Natural killer cell (primary cell): ENCODE measurements at regions not wholly inside any gene's neighbourhood (a gene's known extent, or its start where the extent isn't known, plus 50 kb on each side); places are given as distances from the start of the nearest gene placed in this dataset.

Experiments
- ATAC-seq, 3 donors: fragments of 150-1000 bp in 2 of 3; fragments of 200-7000 bp in 1 of 3; cut with Tn5 transposase; 1 replicate in 1 of 3; 2 replicates in 2 of 3; pipeline ENCODE4 v1.10.0; 2021; ENCODE audit warnings: mild to moderate bottlenecking in 2 of 3, moderate library complexity in 2 of 3
- DNase-seq, 2 donors: peaks; one replicate each; pipeline versions ENCODE4 v3.0.0 to v3.0.0-alpha.2; 2013 to 2021; ENCODE audit warnings: mixed read lengths in 1 of 2
- H3K27ac ChIP-seq: one replicate; pipeline ENCODE4 v1.5.1; 2013; ENCODE audit warnings: mild to moderate bottlenecking, low read length
- H3K27me3 ChIP-seq: one replicate; pipeline ENCODE4 v1.6.1; 2013; ENCODE audit warnings: low read length; ENCODE audit not compliant: control insufficient read depth, insufficient read depth
- H3K36me3 ChIP-seq: one replicate; pipeline ENCODE4 v1.6.1; 2013; ENCODE audit warnings: low read length; ENCODE audit not compliant: control insufficient read depth, insufficient read depth
- H3K4me1 ChIP-seq: one replicate; pipeline ENCODE4 v1.6.1; 2013; ENCODE audit warnings: low read length; ENCODE audit not compliant: control insufficient read depth, insufficient read depth
- H3K4me3 ChIP-seq: one replicate; pipeline ENCODE4 v1.5.1; 2013; ENCODE audit warnings: low read length
- H3K9me3 ChIP-seq: one replicate; pipeline ENCODE4 v1.6.1; 2013; ENCODE audit warnings: low read length; ENCODE audit not compliant: control insufficient read depth, insufficient read depth
- H3K27ac Mint-ChIP-seq, 2 donors: one replicate each; pipeline ENCODE4 v1.8.0; 2022; ENCODE audit warnings: mild to moderate bottlenecking in 2 of 2, mixed read lengths in 2 of 2, moderate library complexity in 1 of 2
- H3K27me3 Mint-ChIP-seq, 2 donors: one replicate each; pipeline ENCODE4 v1.8.0; 2022; ENCODE audit warnings: low read depth in 2 of 2, mixed read lengths in 2 of 2
- H3K36me3 Mint-ChIP-seq: one replicate; pipeline ENCODE4 v1.8.0; 2022; ENCODE audit warnings: mixed read lengths
- H3K4me1 Mint-ChIP-seq, 2 donors: one replicate each; pipeline ENCODE4 v1.8.0; 2022; ENCODE audit warnings: mixed read lengths in 2 of 2
- H3K4me3 Mint-ChIP-seq: one replicate; pipeline ENCODE4 v1.8.0; 2022; ENCODE audit warnings: mild to moderate bottlenecking, moderate library complexity, mixed read lengths
- H3K9me3 Mint-ChIP-seq, 2 donors: one replicate each; pipeline ENCODE4 v1.8.0; 2022; ENCODE audit warnings: mixed read lengths in 2 of 2
- WGBS: methylation state at CpG from one replicate; pipeline ENCODE4 v1.1.7; 2013; ENCODE audit warnings: missing lambda C conversion rate; ENCODE audit not compliant: insufficient coverage; 5-methylcytosine and 5-hydroxymethylcytosine counted together
- intact Hi-C: fragments of 100-400 bp; cut with micrococcal nuclease; formaldehyde crosslinking; loops from one replicate; pipeline ENCODE4 v1.14.2; 2022
- TF ChIP-seq, protein P1 (sequence below): fragments of 200-600 bp; IDR thresholded peaks from one replicate; pipeline ENCODE4 v1.8.0; 2022; ENCODE audit warnings: antibody characterized with exemption

DNA sequence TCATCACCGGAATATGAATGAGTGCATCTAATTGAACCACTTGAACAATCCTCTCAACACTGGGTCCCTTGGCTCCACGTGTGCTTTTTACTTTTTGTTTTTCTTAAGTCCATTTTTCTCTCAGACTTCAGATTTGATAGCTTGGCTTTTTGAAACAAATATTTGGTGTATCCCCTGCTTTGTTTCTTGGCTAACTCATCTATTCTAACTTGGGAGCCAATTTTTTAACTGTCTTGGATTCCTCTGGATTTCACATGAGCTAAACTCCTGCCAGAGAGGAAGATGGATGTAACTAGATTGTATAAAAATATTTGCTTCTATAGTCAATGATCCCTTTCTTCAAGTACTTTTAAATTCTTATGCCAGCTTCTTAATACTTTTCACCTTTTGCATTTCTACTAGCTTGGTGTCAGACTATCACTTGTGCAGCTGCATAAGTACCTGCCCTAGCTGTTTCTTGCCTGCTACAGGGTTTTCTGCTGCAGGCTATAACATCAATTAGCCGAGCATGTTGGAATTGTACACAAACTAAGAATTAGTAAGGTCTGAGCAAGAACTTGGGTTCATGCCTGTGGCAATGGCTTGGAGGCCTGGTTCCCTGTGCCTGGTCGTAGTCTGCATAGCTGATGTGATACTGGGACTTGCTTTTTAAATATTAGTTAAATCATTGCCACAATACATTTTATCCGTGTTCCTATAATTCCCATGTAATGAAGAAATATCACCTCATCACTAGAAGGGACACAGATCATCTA lies 281.5 kb downstream of the EN1 start:
- Histone ChIP-seq H3K36me3 (no peaks in the 10 kb centered on the region), H3K4me3 (no peak overlapping the region), H3K27ac (no peak overlapping the region), H3K27me3 (no peaks in the 10 kb centered on the region), H3K4me1 (no peaks in the 10 kb centered on the region), H3K9me3 (no peaks in the 10 kb centered on the region)
- Mint-ChIP-seq H3K9me3 (no peaks in the 10 kb centered on the region), H3K27me3 (peaks cover 3 to 5% of the 10 kb centered on the region in 2 donors), H3K4me3 (no peak overlapping the region), H3K4me1 (no peaks in the 10 kb centered on the region), H3K36me3 (no peaks in the 10 kb centered on the region), H3K27ac (no peak overlapping the region)
- WGBS, result 76% methylated on average over 3 of the region's 5 CpGs
- TF ChIP-seq, protein P1, sequence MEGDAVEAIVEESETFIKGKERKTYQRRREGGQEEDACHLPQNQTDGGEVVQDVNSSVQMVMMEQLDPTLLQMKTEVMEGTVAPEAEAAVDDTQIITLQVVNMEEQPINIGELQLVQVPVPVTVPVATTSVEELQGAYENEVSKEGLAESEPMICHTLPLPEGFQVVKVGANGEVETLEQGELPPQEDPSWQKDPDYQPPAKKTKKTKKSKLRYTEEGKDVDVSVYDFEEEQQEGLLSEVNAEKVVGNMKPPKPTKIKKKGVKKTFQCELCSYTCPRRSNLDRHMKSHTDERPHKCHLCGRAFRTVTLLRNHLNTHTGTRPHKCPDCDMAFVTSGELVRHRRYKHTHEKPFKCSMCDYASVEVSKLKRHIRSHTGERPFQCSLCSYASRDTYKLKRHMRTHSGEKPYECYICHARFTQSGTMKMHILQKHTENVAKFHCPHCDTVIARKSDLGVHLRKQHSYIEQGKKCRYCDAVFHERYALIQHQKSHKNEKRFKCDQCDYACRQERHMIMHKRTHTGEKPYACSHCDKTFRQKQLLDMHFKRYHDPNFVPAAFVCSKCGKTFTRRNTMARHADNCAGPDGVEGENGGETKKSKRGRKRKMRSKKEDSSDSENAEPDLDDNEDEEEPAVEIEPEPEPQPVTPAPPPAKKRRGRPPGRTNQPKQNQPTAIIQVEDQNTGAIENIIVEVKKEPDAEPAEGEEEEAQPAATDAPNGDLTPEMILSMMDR, result no peak
- no peak for ATAC-seq
- intact Hi-C loops, result no loop called here
- no peak for DNase-seq

DNA sequence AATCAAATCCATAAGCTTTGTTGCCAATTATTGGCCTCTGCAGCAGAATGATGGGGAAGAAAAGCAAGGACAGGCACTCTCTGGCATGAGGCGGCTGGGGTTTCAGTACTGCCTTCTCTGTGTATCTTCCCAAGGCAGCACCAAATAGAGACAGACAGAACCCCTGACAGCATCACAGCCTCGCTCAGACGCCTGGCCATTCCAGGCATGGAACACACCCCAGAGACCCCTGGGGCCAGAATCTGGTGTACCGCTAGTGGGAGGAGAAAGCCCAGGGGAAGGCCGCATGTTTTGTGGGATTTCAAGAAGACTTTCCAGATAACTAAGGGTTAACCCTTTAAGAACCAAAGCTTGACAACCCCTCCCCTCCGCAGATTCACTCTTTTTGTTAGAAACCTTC lies 282.1 kb downstream of the EN1 start:
- H3K27me3 ChIP-seq, result no peaks in the 10 kb centered on the region
- H3K4me1 Mint-ChIP-seq, result no peaks in the 10 kb centered on the region
- no peak overlapping the region for H3K27ac ChIP-seq
- intact Hi-C loops, result no loop called here
- no peak for ATAC-seq
- no peaks in the 10 kb centered on the region for H3K9me3 Mint-ChIP-seq
- TF ChIP-seq, protein P1, result no peak
- no peak overlapping the region for H3K27ac Mint-ChIP-seq
- peaks cover 3 to 5% of the 10 kb centered on the region in 2 donors for H3K27me3 Mint-ChIP-seq
- H3K36me3 ChIP-seq, result no peaks in the 10 kb centered on the region
- WGBS, result 71% methylated on average over 6 of the region's 6 CpGs
- H3K4me1 ChIP-seq, result no peaks in the 10 kb centered on the region
- no peak for DNase-seq
- H3K4me3 ChIP-seq, result no peak overlapping the region
- H3K9me3 ChIP-seq, result no peaks in the 10 kb centered on the region
- H3K4me3 Mint-ChIP-seq, result no peak overlapping the region
- H3K36me3 Mint-ChIP-seq, result no peaks in the 10 kb centered on the region

DNA sequence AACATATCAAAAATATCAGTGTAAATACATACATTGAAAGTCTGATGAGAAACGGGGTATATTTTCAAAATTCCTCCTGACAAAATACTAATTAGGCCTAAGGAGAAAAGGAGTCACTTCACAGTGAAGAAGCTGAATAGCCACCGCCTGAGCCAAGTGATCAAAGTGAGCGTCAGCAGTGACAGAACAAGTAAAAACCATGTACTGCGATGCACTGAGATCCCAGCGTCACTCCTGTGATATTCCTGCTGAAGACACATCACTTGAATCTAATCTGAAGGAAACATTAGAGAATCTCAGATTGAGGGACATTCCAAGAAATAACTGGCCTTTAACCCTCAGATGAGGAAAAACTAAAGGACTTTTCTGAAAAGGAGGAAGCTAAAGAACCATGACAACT lies 285.3 kb downstream of the EN1 start:
- intact Hi-C loops, result no loop called here
- Histone ChIP-seq H3K4me3 (no peak overlapping the region), H3K36me3 (no peaks in the 10 kb centered on the region), H3K27me3 (no peaks in the 10 kb centered on the region), H3K9me3 (no peaks in the 10 kb centered on the region), H3K27ac (no peak overlapping the region), H3K4me1 (no peaks in the 10 kb centered on the region)
- Mint-ChIP-seq H3K4me3 (no peak overlapping the region), H3K27ac (no peak overlapping the region), H3K4me1 (no peaks in the 10 kb centered on the region), H3K36me3 (no peaks in the 10 kb centered on the region), H3K9me3 (peaks cover 0 to 3% of the 10 kb centered on the region in 2 donors), H3K27me3 (no peaks in the 10 kb centered on the region)
- WGBS, result 89% methylated on average over 5 of the region's 5 CpGs
- ATAC-seq (no peak), DNase-seq (no peak)
- TF ChIP-seq, protein P1, result no peak

GRCh38 chr2:118558846-118559245 lies 288.6 kb downstream of the EN1 start:
- 73% methylated on average over 1 of the region's 1 CpG for WGBS

More at GRCh38 chr2:118558846-118559245, 288.6 kb downstream of the EN1 start:
- H3K4me3 Mint-ChIP-seq, result no peak overlapping the region
- H3K4me3 ChIP-seq, result no peak overlapping the region
- TF ChIP-seq, protein P1, result no peak
- no peak for ATAC-seq
- no peaks in the 10 kb centered on the region for H3K9me3 ChIP-seq
- H3K36me3 Mint-ChIP-seq, result no peaks in the 10 kb centered on the region
- intact Hi-C loops, result no loop called here
- H3K4me1 Mint-ChIP-seq, result no peaks in the 10 kb centered on the region
- no peak overlapping the region for H3K27ac Mint-ChIP-seq
- no peaks in the 10 kb centered on the region for H3K4me1 ChIP-seq
- no peaks in the 10 kb centered on the region for H3K27me3 Mint-ChIP-seq
- H3K36me3 ChIP-seq, result no peaks in the 10 kb centered on the region
- peaks cover 0 to 4% of the 10 kb centered on the region in 2 donors for H3K9me3 Mint-ChIP-seq
- H3K27ac ChIP-seq, result no peak overlapping the region
- no peaks in the 10 kb centered on the region for H3K27me3 ChIP-seq
- DNase-seq, result no peak
